ENCODE measurements at regions not wholly inside any gene's neighbourhood (a gene's known extent, or its start where the extent isn't known, plus 50 kb on each side); places are given as distances from the start of the nearest gene placed in this dataset.

DNA sequence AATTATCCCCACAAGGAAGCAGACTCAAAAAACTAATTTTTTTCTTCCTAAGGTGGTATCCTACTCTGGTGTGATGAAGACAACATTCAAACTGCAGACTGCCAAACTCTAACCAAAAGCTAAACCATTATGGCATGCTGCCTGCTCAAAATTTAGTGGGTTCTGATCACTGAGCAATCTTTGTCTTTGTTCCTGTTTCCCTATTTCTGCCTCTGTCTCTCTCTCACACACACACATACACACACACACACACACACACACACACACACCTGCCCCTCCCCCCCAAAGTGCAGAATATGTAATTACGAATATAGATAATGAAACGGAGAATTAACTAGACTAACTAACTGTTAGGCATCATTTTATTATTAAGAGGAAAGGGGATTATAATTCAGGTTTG, 1278.6 kb downstream of the PCDH7 start:
- Histone ChIP-seq H3K4me2 (ENCODE audit: low read depth, low read length, poor library complexity, severe bottlenecking) (no peak overlapping the region), H3K9ac (ENCODE audit: low read depth, low read length, poor library complexity, severe bottlenecking) (no peak overlapping the region), H4K20me1 (ENCODE audit: insufficient read depth, low read length, poor library complexity, severe bottlenecking) (no peaks in the 10 kb centered on the region)

GRCh38 chr4:31999848-32000247, 1279.7 kb downstream of the PCDH7 start:
- H3K79me2 ChIP-seq (ENCODE audit: insufficient read depth, low read length), result no peaks in the 10 kb centered on the region
- TF ChIP-seq, protein P1, sequence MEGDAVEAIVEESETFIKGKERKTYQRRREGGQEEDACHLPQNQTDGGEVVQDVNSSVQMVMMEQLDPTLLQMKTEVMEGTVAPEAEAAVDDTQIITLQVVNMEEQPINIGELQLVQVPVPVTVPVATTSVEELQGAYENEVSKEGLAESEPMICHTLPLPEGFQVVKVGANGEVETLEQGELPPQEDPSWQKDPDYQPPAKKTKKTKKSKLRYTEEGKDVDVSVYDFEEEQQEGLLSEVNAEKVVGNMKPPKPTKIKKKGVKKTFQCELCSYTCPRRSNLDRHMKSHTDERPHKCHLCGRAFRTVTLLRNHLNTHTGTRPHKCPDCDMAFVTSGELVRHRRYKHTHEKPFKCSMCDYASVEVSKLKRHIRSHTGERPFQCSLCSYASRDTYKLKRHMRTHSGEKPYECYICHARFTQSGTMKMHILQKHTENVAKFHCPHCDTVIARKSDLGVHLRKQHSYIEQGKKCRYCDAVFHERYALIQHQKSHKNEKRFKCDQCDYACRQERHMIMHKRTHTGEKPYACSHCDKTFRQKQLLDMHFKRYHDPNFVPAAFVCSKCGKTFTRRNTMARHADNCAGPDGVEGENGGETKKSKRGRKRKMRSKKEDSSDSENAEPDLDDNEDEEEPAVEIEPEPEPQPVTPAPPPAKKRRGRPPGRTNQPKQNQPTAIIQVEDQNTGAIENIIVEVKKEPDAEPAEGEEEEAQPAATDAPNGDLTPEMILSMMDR (conservative IDR thresholded peaks at IDR 0.05; ENCODE audit: low read length), result no peak
- no peak for TF ChIP-seq EZH2phosphoT487 (IDR thresholded peaks at IDR 0.05; ENCODE audit: borderline replicate concordance)
- no peaks in the 10 kb centered on the region for H3K9me2 ChIP-seq (replicated peaks; ENCODE audit: low read depth, low read length)
- H3K4me2 ChIP-seq (ENCODE audit: low read depth, low read length, poor library complexity, severe bottlenecking), result no peak overlapping the region
- no peaks in the 10 kb centered on the region for H3K4me1 ChIP-seq (ENCODE audit: insufficient read depth, low read length, poor library complexity, severe bottlenecking)
- H3K9me3 ChIP-seq (ENCODE audit: insufficient read depth, low read depth, low read length), result no peaks in the 10 kb centered on the region
- H3K27me3 ChIP-seq (ENCODE audit: insufficient read depth, low read length, poor library complexity, severe bottlenecking), result no peaks in the 10 kb centered on the region
- H3K4me3 ChIP-seq (ENCODE audit: low read length, poor library complexity, severe bottlenecking), result no peak overlapping the region
- no peak overlapping the region for H3K9ac ChIP-seq (ENCODE audit: low read depth, low read length, poor library complexity, severe bottlenecking)
- H3F3A ChIP-seq (ENCODE audit: low read depth), result no peaks in the 10 kb centered on the region
- H2AFZ ChIP-seq (ENCODE audit: low read length), result no peak overlapping the region
- no peaks in the 10 kb centered on the region for H4K20me1 ChIP-seq (ENCODE audit: insufficient read depth, low read length, poor library complexity, severe bottlenecking)
- no peaks in the 10 kb centered on the region for H3K36me3 ChIP-seq (ENCODE audit: insufficient read depth, low read length)

More for the DNA sequence above, 1278.6 kb downstream of the PCDH7 start:
- no peaks in the 10 kb centered on the region for H3K36me3 ChIP-seq (ENCODE audit: insufficient read depth, low read length)
- H3K27me3 ChIP-seq (ENCODE audit: insufficient read depth, low read length, poor library complexity, severe bottlenecking), result no peaks in the 10 kb centered on the region
- H3F3A ChIP-seq (ENCODE audit: low read depth), result no peaks in the 10 kb centered on the region
- TF ChIP-seq, protein P1 (conservative IDR thresholded peaks at IDR 0.05; ENCODE audit: low read length), result no peak
- no peak for TF ChIP-seq EZH2phosphoT487 (IDR thresholded peaks at IDR 0.05; ENCODE audit: borderline replicate concordance)
- no peaks in the 10 kb centered on the region for H3K4me1 ChIP-seq (ENCODE audit: insufficient read depth, low read length, poor library complexity, severe bottlenecking)
- no peaks in the 10 kb centered on the region for H3K79me2 ChIP-seq (ENCODE audit: insufficient read depth, low read length)
- no peaks in the 10 kb centered on the region for H3K9me2 ChIP-seq (replicated peaks; ENCODE audit: low read depth, low read length)
- no peak overlapping the region for H2AFZ ChIP-seq (ENCODE audit: low read length)
- H3K9me3 ChIP-seq (ENCODE audit: insufficient read depth, low read depth, low read length), result no peaks in the 10 kb centered on the region
- H3K4me3 ChIP-seq (ENCODE audit: low read length, poor library complexity, severe bottlenecking), result no peak overlapping the region

GRCh38 chr4:32000846-32001488, 1280.8 kb downstream of the PCDH7 start:
- H3K4me1 ChIP-seq (ENCODE audit: insufficient read depth, low read length, poor library complexity, severe bottlenecking), result no peaks in the 10 kb centered on the region
- no peaks in the 10 kb centered on the region for H3K79me2 ChIP-seq (ENCODE audit: insufficient read depth, low read length)
- H3K9me3 ChIP-seq (ENCODE audit: insufficient read depth, low read depth, low read length), result no peaks in the 10 kb centered on the region
- no peak for TF ChIP-seq EZH2phosphoT487 (IDR thresholded peaks at IDR 0.05; ENCODE audit: borderline replicate concordance)
- TF ChIP-seq, protein P1 (conservative IDR thresholded peaks at IDR 0.05; ENCODE audit: low read length), result no peak
- no peaks in the 10 kb centered on the region for H3F3A ChIP-seq (ENCODE audit: low read depth)
- H3K36me3 ChIP-seq (ENCODE audit: insufficient read depth, low read length), result no peaks in the 10 kb centered on the region
- H3K9ac ChIP-seq (ENCODE audit: low read depth, low read length, poor library complexity, severe bottlenecking), result no peak overlapping the region
- no peak overlapping the region for H2AFZ ChIP-seq (ENCODE audit: low read length)
- no peak overlapping the region for H3K4me3 ChIP-seq (ENCODE audit: low read length, poor library complexity, severe bottlenecking)
- H3K4me2 ChIP-seq (ENCODE audit: low read depth, low read length, poor library complexity, severe bottlenecking), result no peak overlapping the region
- no peaks in the 10 kb centered on the region for H4K20me1 ChIP-seq (ENCODE audit: insufficient read depth, low read length, poor library complexity, severe bottlenecking)
- H3K9me2 ChIP-seq (replicated peaks; ENCODE audit: low read depth, low read length), result no peaks in the 10 kb centered on the region
- no peaks in the 10 kb centered on the region for H3K27me3 ChIP-seq (ENCODE audit: insufficient read depth, low read length, poor library complexity, severe bottlenecking)

Measured in Loucy (cell line).